ENCODE measurements at regions not wholly inside any gene's neighbourhood (a gene's known extent, or its start where the extent isn't known, plus 50 kb on each side); places are given as distances from the start of the nearest gene placed in this dataset.

DNA sequence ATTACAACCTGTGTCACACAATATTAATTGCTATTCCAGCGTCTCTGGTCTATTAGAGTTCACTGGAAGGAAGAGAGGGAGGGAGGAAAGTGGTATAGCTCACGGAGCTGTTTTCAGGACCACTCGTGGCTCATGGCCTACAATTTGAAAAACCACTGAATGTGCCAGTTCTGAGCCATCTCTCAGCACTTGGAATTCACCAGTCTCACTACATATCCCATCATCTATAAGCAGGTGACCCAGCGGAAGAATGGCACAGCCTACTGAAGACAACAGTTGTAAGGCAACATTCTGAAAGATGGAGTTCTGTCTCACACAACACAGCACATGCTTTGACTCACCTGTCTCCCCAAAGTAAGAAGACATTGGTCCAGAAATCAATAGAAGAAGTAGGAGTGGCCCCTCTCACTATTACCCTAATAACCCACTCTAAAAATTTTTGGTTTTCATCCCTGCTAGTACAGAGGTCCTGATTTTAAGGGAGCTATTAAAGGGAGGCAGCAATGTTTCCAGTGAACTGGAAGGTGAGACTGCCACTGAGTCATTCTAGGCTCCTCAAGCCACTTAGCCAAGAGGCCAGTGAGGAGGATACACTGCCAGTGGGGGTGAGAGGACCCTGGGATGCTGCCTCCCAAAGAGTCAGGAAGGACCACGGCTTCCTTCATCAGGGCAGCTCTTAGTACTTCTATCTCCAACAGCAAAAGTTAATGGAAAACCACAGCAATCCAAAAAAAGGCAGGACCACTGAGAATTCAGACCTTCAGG lies 50.0 kb upstream of the DOCK9 start:
- DNase-seq: no peak

DNA sequence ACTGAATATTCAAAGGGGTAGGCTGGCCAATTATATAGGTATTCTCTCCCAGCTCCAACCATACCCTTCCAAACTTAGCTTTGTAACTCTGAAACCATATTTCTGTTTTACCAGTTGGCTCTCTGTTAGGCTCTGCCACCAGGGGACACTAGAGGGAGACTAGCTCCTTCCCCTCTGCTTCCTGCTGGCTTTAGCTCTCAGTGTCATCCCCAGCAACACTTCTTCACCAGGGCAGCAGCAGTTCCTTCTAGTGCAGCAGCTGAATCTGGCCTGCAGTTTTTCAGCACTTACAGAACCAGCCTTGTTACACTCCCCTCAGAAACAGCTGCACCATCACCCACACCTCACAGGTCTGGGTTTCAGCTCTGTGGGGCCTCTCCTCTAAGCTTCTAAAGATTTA lies 51.0 kb upstream of the DOCK9 start:
- DNase-seq: no peak

DNA sequence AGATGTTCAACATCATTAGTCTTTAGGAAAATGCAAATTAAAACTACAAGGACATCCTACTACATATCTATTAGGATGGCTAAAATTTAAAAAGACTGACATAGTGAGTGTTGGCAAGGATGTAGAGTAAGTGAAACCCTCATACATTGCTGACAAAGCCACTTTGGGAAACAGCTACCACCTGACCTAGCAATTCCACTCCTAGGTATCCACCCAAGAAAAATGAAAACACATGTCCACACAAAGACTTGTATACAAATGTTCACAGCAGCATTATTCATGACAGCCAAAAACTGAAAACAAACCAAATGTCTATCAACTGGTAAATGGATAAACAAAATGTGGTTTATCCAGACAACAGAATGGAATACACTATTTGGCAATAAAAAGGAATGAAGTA lies 51.7 kb upstream of the DOCK9 start:
- no peak for DNase-seq

DNA sequence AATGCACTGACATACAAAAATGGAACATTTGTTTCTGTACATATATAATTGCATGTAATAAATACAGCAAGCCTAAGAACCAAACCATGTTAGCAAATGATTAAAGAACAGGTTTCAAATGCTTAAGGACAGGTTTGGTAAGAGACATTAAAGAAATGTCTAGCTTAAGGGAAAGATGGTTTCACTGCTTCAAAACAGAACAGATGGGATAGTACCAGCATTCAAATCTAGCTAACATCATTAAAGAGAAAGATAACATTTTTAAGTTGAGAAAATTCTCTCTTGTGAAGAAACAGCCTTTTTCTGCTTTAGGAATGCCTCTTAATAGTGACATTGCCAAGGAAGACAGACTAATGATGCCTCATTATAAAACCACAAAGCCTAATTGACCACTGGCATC lies 52.5 kb upstream of the DOCK9 start:
- no peak for DNase-seq

DNA sequence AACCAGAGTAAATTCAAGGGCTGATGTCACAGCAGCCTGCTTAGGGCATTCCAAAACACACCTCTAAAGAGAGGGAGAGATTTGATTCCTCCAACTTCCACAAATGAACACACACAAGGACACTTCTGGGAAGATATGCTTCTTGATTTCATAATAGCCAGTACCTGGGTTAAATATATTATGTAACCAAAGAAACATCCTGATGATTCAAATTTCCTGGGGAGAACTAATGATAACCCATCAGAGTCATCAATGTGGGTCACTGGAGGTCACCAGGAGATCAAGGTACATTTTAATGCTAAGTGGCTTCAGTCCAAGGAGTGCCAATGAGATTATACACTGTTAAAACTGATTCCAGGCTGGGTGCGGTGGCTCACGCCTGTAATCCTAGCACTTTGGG lies 54.0 kb upstream of the DOCK9 start:
- DNase-seq: no peak

DNA sequence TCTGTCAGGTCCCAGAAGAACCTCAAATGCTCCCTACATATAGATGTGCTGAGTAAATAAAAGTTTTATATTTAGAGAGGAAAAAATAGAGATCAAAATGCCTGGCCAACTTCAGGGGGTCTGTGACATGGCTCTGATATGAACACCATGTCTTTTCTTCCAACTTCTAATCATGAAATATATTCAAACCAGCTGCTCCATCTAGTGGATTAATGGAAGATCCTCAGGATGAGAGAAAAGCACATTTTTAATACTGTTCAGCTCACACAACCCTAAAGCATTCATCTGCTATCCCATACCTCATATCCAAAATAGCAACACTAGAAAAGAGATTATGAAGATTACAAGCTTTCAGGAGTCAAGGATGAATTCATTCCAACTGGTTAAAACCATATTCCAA lies 56.0 kb upstream of the DOCK9 start:
- DNase-seq: no peak

DNA sequence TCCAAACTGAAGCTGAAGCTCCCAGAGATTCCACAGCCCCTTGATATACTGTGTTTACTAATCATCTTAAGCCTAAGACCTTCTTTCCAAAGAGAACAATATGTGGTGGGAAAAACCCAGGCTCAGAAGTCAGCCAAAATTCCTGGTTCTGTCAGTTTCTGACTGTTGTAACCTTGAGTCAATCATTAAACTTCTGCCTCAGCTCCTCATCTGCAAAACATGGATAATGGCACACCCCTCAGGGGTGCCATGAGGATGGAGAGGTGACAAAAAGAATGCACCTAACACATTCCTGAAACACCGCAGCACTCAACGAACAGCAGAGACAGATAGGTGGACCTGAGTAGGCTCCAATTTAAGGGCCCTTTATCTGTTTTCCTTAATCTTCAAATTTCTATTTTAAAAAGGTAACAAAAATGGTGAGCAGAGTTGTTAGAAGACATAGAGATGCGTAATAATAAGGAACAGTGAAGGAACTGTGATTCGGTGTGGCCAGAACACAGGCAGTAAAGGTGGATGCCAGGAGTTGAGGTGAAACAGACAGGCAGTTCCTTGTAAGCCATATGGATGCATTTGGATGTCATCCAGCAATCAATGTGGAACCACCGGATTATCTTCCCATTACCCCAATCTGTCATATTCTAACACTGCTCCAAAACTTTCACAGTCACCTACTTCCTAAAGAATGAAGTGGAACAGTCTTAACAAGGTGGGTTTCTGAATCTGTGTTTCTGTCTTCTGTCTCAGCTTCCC lies 56.6 kb upstream of the DOCK9 start:
- peak; percentile 67 for DNase-seq

DNA sequence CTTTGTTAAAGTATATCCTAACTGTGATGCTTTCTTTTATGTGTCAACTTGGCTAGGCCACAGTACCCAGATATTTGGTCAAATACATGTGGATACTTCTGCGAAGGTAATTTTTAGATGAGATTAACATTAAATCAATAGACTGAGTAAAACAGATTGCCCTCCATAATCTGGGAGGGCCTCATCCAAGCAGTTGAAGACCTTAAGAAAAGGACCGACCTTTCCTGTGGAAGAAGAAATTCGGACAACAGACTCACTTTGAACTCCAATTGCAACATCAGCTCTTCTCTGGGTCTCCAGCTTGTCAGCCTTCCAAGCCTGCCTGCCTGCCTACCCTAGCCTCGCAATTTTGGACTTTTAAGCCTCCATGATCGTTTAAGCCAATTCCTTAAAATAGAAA lies 57.9 kb upstream of the DOCK9 start:
- DNase-seq: no peak

DNA sequence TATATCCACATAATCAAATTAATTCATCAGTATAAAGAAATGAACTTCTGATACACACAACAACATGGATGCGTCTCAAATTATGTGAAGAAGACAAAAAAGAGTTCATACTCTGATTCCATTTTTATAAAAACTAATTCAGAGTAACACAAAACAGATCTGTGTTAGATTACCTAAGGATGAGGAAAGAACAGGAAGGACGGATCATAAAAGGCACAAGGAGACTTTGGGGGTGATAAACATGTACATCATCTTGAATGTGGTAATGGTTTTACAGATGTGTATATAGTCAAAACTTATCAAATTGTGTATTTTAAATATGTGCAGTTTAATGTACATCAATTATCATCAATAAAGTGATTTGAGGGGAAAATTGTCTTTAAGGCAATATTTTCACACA lies 59.9 kb upstream of the DOCK9 start:
- no peak for DNase-seq

DNA sequence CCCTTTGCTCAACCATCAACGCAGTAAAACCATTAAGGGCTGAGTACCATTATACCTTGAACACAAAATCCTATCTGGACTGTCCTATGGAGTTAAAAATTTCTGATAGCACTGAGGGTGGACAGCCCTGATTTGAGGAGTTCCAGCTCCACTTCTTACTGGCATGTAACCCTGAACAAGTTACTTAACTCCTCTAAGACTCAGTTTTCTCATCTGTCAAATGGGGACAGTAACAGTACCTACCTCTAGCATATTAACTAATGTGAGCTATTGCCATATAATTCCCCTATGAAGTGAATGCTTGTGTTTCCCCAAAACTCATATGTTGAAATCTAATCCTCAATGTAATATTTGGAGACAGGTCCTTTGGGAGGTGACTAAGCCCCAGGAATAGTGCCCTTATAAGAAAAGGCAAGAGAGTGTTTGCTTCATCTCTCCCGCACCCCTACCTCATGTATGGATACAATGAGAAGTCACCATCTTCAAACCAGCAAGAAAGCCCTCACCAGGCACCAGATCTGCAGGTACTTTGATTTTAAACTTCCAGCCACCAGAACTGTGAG lies 61.9 kb upstream of the DOCK9 start:
- no peak for DNase-seq

DNA sequence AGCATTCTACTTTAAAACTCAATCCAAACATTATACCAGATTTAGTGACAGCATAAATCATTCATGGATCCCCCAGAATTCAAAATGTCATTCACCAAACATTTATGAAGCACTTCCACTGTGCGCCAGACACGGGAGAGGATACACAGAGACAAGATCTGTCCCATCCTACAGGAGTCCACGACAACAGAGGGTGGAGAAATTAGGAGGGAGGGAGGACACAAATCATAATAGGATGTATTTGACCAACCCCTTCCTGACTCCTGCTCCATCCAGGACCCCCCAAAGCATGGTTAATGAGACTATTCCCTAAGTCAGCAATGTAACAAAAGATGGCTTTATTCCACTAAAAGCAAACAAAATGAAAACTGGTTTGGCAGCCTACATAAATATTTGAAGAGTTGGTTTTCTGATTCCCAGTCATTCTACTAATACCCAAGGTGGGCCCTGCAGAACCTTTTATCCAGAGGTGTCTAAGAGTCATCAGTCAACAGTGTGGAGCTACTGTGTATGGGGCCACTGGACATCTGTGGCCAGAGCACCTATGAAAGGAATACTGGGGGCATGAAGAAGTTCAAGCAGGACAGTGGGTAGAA lies 62.8 kb upstream of the DOCK9 start:
- no peak for DNase-seq

DNA sequence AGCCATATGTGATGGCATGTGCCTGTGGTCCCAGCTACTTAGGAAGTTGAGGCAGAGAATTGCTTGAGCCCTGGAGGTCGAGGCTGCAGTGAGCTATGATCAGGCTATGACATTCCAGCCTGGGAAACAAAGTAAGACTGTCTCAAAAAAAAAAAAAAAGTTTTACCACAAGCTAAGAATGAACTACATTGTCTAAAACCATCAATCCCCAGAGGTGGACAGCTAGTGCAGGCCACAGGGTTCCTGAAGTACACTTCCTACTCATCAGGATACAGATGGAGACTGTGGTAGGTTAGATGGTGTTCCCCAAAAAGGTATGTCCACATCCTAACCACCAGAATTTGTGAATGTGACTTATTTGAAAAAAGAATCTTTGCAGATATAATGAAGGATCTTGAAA lies 63.5 kb upstream of the DOCK9 start:
- no peak for DNase-seq

DNA sequence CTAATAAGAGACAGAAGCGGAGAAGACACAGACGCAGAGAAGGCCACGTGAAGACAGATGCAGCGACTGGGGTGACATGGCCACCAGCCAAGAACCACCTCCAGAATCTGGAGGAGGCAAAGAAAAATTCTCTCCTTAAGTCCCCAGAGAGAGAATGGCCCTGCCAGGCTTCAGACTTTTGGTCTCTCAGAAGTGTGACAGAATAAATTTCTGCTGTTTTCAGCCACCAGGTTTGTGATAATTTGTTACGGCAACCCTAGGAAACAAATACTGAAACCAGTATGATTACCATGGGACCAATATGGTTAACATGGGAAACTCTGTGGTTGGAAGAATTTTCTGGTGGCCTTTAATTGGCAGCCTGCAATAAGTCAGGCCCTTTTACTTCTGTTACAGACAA lies 63.9 kb upstream of the DOCK9 start:
- DNase-seq: no peak

DNA sequence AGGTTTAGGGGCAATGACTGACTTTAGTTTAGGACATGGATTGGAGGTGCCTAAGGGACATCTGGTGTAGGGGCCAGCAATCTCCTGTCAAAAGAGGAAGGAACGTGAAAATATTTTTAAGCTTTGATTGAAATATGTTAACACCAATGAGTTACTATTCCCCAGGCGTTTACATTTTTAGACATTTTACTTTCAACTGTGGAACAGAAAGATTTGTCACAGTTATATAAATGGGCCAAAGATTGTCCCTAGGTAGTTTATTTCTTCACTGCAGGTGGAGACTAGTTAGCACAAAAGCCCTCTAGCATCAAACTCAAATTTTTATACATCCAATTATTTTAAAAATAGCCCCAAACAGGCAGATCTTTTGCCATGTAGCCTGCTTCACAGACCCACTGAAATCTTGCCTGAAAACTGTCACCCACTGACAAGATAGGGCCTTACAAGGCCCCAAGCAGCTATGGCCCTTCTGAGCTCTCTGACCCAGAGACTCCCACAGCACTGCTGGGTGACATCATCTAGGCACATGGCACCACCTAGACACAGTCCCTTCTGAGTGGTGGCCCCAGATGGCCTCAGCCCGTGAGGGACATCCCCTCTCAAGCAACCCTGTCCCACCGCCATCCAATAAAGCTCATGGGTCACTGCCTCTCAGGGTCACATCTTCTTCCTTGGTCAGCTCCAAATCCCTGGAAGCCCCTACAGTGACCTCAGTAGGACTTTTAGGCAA lies 64.8 kb upstream of the DOCK9 start:
- DNase-seq: no peak

DNA sequence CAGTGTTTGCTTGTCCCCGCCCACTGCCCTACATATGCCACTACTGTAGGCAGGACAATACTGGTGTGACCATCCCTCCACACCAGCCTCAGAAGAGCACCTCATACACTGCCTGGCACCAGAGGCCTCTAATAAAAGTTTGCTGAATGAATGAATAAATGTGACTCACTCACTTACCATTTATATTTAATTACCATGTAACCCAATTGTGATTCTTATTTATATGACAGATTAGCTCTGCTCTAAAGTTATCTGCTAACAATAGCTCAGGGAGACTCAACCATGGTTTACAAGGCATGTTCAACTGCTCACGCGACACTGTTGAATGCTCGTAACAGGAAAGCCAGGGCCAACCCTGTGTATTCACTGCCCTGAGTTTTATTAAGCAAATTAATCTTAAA lies 66.0 kb upstream of the DOCK9 start:
- DNase-seq: no peak

DNA sequence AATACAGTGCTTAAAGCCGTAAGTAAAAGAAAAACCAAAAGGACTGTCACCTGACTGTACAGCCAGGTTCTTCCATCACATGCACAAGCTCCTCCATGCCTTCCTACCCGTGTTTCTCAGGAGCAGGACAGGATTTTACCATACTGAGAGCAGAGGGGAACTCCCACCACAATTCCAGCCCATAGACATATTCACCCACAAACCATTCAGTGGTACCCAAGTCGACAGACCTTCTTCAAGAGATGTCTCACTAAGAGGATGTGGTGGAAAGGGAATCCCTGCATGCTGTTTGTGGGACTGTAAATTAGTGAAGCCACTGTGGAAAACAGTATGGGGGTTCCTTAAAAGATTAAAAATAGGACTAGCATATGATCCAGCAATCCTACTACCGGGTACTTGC lies 66.9 kb upstream of the DOCK9 start:
- DNase-seq: no peak

DNA sequence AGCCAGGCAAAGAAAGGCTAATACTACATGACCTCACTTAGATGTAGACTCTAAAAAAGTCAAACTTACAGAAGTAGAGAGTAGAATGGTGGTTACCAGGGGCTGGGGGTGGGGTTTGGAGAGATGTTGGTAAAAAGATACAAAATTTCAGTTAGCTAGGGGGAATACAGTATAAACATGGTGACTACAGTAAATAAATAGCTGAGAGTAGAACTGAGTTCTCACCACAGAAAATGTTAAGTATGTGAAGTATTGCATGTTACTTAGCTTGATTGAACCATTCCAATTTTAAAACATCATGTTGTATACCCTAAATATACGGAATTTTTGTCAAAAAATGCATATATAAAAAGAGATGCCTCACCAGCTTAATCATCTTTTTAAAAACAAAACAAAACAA lies 67.5 kb upstream of the DOCK9 start:
- no peak for DNase-seq

DNA sequence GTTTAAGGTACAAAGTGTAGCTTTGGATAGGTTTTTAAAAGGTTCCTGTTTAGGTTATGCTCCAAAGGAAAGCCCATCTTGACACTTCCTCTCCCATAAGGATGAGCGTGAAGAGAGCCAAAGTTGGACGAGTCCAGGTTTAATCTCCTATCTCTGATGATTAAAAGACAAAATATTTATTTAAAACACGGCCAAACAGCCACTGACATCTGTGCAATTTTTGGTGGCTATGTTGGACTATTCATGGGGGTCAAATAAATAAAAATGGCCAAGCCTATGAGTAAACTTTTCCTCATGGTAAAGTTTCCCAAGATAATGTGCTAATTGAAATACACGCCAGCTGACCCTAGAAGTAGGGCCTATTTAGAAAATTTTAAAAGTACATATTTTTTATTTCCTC lies 69.0 kb upstream of the DOCK9 start:
- DNase-seq: no peak

DNA sequence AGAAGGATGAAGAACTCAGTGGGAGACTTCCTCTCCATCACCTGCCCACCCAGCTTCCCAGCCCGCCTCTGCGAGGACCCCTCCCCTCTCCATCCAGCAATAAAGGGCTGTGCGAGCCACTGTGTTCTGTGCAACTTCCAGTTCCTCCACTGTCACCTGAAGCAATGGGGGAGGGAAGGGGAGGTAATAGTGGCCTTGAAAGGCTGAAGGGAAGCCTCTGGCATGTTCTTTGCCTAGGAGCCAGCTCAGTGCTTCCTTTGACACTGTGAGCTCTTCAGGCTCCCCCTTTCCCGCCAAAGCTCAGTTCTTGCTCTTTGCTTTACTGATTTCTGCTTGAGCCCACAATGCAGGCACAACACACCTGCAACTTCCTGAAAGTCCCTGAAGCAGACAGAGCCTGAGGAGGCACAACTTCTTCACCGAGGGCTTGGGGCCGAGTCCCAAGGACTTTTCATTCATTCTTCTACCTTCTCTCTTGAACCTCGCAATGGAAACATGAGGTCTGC lies 73.2 kb upstream of the DOCK9 start:
- no peak for DNase-seq

DNA sequence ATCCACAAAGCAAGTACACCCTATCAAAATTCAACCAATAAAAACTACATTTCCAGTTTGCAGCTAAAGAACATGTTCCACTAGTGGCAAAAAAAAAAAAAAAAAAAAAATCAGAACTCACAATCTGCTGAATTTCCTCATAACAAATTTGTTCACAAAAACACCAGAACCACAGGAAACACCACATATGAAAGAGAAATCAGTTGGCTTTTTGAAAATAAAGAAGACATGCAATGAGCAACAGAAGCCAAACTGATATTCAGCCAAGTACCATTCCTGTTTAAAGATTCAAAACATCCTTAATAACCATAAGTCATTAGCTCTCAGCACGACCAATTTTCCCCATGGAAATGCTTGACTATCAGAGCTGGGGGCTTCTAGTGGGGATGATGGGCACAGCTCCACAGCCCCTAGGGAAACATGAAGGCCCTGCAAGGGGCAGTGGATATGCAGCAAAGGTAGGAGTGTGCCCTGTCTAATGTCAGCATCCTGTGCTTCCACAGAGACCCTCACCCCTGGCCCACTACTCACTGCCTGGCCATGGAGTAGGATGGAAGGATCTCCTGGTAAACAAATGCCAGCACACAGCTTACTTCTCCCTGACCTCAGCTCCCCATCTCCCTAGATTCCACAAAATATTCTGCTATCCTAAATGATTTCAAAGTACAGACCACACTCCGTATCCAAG lies 74.0 kb upstream of the DOCK9 start:
- DNase-seq: no peak

DNA sequence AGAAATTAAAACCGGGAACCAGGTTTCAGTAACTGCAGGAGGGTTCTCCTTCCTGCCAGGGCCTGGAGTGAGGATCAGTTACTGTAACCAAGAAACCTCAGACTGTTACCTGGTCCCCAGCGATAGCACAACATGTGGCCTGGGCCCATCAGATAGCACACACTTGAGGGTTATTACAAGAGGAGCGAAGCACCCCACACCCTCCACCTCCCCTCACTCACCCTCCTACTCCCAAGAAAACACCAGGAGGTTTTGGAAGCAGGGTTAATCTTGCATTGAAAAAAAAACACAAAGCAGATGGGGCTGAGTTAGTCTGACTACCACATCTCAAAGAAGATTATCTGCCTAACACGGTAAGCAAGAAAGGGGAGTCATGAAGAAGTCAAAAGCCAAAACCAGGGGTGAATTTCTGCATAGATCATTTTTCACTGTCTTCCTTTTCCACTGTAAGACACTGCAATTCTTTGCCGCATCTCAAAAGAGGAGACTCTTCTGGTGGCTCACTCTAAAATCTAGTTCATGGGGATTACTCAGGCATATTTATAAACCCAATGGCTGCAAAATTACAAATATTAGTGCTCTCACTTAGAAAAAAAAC lies 75.9 kb upstream of the DOCK9 start:
- DNase-seq: peak; percentile 82

DNA sequence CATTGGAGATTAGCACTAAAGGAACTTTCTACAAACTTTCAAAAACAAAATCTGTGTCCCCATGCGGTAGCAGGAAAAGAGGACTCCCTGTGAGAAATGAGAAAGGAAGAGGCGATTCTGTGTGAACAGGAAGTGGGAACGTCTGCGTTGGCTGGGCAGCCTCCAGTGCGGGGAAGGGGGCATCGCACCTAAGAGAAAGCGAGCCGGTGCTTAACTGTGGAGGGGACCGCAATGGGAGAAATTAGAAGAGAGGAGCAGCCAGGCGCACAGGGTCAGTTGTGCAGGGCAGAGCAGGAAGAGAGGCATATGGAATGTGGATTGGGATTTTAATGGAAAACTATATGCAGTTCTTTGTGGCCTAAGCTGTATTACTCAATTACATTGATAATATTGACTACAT lies 77.4 kb upstream of the DOCK9 start:
- DNase-seq: no peak
